ENCODE measurements at regions not wholly inside any gene's neighbourhood (a gene's known extent, or its start where the extent isn't known, plus 50 kb on each side); places are given as distances from the start of the nearest gene placed in this dataset.

DNA sequence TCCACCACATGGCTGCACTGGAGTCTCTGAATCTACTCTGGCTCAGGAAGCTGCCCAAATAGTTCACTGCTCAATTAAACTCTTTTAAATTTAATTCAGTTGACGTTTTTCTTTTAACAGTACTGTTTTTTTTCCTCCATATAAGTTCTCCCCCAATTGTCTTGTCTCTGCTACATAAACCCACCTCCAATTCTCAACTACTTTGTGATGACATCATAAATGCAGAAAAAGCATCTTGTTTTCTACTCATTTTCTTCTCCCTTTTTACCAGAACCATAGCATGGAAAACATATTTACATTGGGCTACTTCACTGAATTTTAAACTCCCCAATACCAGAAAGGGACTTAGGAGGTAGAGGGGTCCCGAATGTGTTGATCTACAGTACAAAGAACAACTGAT is 270.4 kb downstream of the GPD2 start:
- Histone ChIP-seq H3K36me3 (ENCODE audit: control insufficient read depth in 2 of 2, insufficient read depth in 2 of 2, low read length in 1 of 2) (no peaks in the 10 kb centered on the region), H4K20me1 (ENCODE audit: control insufficient read depth, insufficient read depth) (no peaks in the 10 kb centered on the region), H3K79me2 (ENCODE audit: control insufficient read depth, insufficient read depth, low read length) (no peaks in the 10 kb centered on the region), H3K4me2 (ENCODE audit: control insufficient read depth, insufficient read depth) (no peak overlapping the region), H3K27me3 (replicated peaks in 1 of 2; ENCODE audit: control insufficient read depth in 2 of 2, insufficient read depth in 2 of 2, low read length in 1 of 2) (no peaks in the 10 kb centered on the region; a peak in 1 of 4 replicates), H3K9ac (ENCODE audit: control insufficient read depth, insufficient read depth, low read length) (no peak overlapping the region), H3K4me1 (ENCODE audit: control insufficient read depth, insufficient read depth, low read length) (no peaks in the 10 kb centered on the region), H3K4me3 (no peak overlapping the region), H3K9me3 (replicated peaks; ENCODE audit: control insufficient read depth, insufficient read depth, low read length) (no peaks in the 10 kb centered on the region), H3K27ac (ENCODE audit: control insufficient read depth, insufficient read depth) (no peak overlapping the region), H2AFZ (ENCODE audit: control insufficient read depth, low read depth, low read length) (no peak overlapping the region)
- FAIRE-seq (no peak), ATAC-seq (no peak), DNase-seq (ENCODE audit: low read depth, low spot score) (no peak)
- ChIA-PET POLR2A (no interaction called here), RAD21 (ENCODE audit: unreplicated experiment) (no interaction called here), SMC1A (ENCODE audit: uncharacterized antibody, unreplicated experiment) (no interaction called here), CTCF (no interaction called here)
- intact Hi-C loops (cut with micrococcal nuclease; ENCODE audit: unreplicated experiment): no loop called here
- WGBS (ENCODE audit: insufficient coverage, insufficient replicate concordance, low lambda C conversion rate, missing lambda C conversion rate): 0% methylated on average over 2 of the region's 2 CpGs
- no peak for TF ChIP-seq BHLHE40 (IDR thresholded peaks at IDR 0.05; ENCODE audit: borderline replicate concordance in 1 of 2, low read depth in 2 of 2, low read length in 1 of 2)
- TF ChIP-seq NR2F1 (conservative IDR thresholded peaks at IDR 0.05): no peak
- no peak for TF ChIP-seq ZBED1 (IDR thresholded peaks at IDR 0.05; ENCODE audit: borderline replicate concordance)
- TF ChIP-seq, protein P1, sequence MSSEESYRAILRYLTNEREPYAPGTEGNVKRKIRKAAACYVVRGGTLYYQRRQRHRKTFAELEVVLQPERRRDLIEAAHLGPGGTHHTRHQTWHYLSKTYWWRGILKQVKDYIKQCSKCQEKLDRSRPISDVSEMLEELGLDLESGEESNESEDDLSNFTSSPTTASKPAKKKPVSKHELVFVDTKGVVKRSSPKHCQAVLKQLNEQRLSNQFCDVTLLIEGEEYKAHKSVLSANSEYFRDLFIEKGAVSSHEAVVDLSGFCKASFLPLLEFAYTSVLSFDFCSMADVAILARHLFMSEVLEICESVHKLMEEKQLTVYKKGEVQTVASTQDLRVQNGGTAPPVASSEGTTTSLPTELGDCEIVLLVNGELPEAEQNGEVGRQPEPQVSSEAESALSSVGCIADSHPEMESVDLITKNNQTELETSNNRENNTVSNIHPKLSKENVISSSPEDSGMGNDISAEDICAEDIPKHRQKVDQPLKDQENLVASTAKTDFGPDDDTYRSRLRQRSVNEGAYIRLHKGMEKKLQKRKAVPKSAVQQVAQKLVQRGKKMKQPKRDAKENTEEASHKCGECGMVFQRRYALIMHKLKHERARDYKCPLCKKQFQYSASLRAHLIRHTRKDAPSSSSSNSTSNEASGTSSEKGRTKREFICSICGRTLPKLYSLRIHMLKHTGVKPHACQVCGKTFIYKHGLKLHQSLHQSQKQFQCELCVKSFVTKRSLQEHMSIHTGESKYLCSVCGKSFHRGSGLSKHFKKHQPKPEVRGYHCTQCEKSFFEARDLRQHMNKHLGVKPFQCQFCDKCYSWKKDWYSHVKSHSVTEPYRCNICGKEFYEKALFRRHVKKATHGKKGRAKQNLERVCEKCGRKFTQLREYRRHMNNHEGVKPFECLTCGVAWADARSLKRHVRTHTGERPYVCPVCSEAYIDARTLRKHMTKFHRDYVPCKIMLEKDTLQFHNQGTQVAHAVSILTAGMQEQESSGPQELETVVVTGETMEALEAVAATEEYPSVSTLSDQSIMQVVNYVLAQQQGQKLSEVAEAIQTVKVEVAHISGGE (CRISPR knock-in tag; IDR thresholded peaks at IDR 0.05): no peak
- no TSS peak for BruUV-seq (replicated peaks)
- in situ Hi-C loops (cut with MboI): no loop called here

DNA sequence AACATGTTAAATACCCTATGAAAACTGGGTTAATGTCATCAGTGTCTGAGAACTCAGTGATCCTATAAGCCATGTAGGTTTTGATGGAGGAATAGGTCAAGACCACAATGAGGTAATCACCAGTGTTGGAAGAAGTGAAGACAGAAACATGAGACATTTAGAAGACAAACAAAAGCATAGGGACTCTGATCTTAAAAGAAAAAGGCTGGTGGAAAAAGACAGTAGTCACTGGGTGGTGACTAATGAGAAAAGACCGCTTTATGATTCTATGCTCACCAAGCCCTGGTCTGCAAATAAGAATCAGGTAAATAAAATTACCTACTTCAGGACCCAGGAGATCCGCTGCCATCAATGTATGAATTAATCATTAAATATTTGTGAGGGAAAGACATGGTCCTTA is 271.9 kb downstream of the GPD2 start:
- CTCF ChIA-PET: no interaction called here
- Histone ChIP-seq H3K79me2 (ENCODE audit: control insufficient read depth, insufficient read depth, low read length) (no peaks in the 10 kb centered on the region), H3K27ac (ENCODE audit: control insufficient read depth, insufficient read depth) (no peak overlapping the region), H3K27me3 (replicated peaks in 1 of 2; ENCODE audit: control insufficient read depth in 2 of 2, insufficient read depth in 2 of 2, low read length in 1 of 2) (no peaks in the 10 kb centered on the region), H2AFZ (ENCODE audit: control insufficient read depth, low read depth, low read length) (no peak overlapping the region), H3K4me1 (ENCODE audit: control insufficient read depth, insufficient read depth, low read length) (no peaks in the 10 kb centered on the region), H4K20me1 (ENCODE audit: control insufficient read depth, insufficient read depth) (no peaks in the 10 kb centered on the region), H3K36me3 (ENCODE audit: control insufficient read depth in 2 of 2, insufficient read depth in 2 of 2, low read length in 1 of 2) (no peaks in the 10 kb centered on the region), H3K4me2 (ENCODE audit: control insufficient read depth, insufficient read depth) (no peak overlapping the region), H3K9me3 (replicated peaks; ENCODE audit: control insufficient read depth, insufficient read depth, low read length) (no peaks in the 10 kb centered on the region), H3K4me3 (no peak overlapping the region), H3K9ac (ENCODE audit: control insufficient read depth, insufficient read depth, low read length) (no peak overlapping the region)
- no TSS peak for BruUV-seq (replicated peaks)
- FAIRE-seq: no peak
- POLR2A ChIA-PET: no interaction called here
- no peak for ATAC-seq
- in situ Hi-C loops (cut with MboI) (no loop called here), intact Hi-C loops (cut with micrococcal nuclease; ENCODE audit: unreplicated experiment) (no loop called here)
- SMC1A ChIA-PET (ENCODE audit: uncharacterized antibody, unreplicated experiment): no interaction called here
- no peak for TF ChIP-seq NFYA (IDR thresholded peaks at IDR 0.05; ENCODE audit: borderline replicate concordance, low read depth, low read length)
- no peak for TF ChIP-seq LARP7 (IDR thresholded peaks at IDR 0.05)
- whole genome bisulfite sequencing (ENCODE audit: insufficient coverage, insufficient replicate concordance, low lambda C conversion rate, missing lambda C conversion rate): 39% methylated on average over 2 of the region's 2 CpGs
- no peak for DNase-seq (ENCODE audit: low read depth, low spot score)
- RAD21 ChIA-PET (ENCODE audit: unreplicated experiment): no interaction called here
